ENCODE measurements at regions not wholly inside any gene's neighbourhood (a gene's known extent, or its start where the extent isn't known, plus 50 kb on each side); places are given as distances from the start of the nearest gene placed in this dataset.

- no peak overlapping the region for H3K27ac ChIP-seq (ENCODE audit: low read depth, low read length, severe bottlenecking)
- no CpG with 5 or more reads among the region's 3 CpGs for WGBS, 2 experiments (ENCODE audit: insufficient coverage in 2 of 2)
- no peaks in the 10 kb centered on the region for H3K9me3 ChIP-seq (ENCODE audit: control insufficient read depth, low read length)
- no peaks in the 10 kb centered on the region for H3K4me1 ChIP-seq (ENCODE audit: control insufficient read depth, insufficient read depth, low read length, poor library complexity, severe bottlenecking)
- no peaks in the 10 kb centered on the region for H3K36me3 ChIP-seq (ENCODE audit: control insufficient read depth, insufficient read depth, low read length)
- no peak overlapping the region for H3K4me3 ChIP-seq (ENCODE audit: extremely low read depth, insufficient read depth, low read length, poor library complexity, severe bottlenecking)
Measured at GRCh38 chr5:87101321-87101720, 166.4 kb upstream of the RASA1 start.

- Histone ChIP-seq H3K27ac (ENCODE audit: low read depth, low read length, severe bottlenecking) (no peak overlapping the region), H3K4me3 (ENCODE audit: extremely low read depth, insufficient read depth, low read length, poor library complexity, severe bottlenecking) (no peak overlapping the region), H3K9me3 (ENCODE audit: control insufficient read depth, low read length) (no peaks in the 10 kb centered on the region), H3K4me1 (ENCODE audit: control insufficient read depth, insufficient read depth, low read length, poor library complexity, severe bottlenecking) (no peaks in the 10 kb centered on the region), H3K36me3 (ENCODE audit: control insufficient read depth, insufficient read depth, low read length) (no peaks in the 10 kb centered on the region)
- no CpG with 5 or more reads among the region's 1 CpG for WGBS, 2 experiments (ENCODE audit: insufficient coverage in 2 of 2)
Measured at GRCh38 chr5:87102841-87103240, 164.8 kb upstream of the RASA1 start.

- Histone ChIP-seq H3K9me3 (ENCODE audit: control insufficient read depth, low read length) (no peaks in the 10 kb centered on the region), H3K27ac (ENCODE audit: low read depth, low read length, severe bottlenecking) (no peak overlapping the region), H3K36me3 (ENCODE audit: control insufficient read depth, insufficient read depth, low read length) (no peaks in the 10 kb centered on the region), H3K4me3 (ENCODE audit: extremely low read depth, insufficient read depth, low read length, poor library complexity, severe bottlenecking) (no peak overlapping the region), H3K4me1 (ENCODE audit: control insufficient read depth, insufficient read depth, low read length, poor library complexity, severe bottlenecking) (no peaks in the 10 kb centered on the region)
Measured at GRCh38 chr5:87103616-87104287, 163.9 kb upstream of the RASA1 start.

- Histone ChIP-seq H3K27ac (ENCODE audit: low read depth, low read length, severe bottlenecking) (no peak overlapping the region), H3K36me3 (ENCODE audit: control insufficient read depth, insufficient read depth, low read length) (no peaks in the 10 kb centered on the region), H3K4me1 (ENCODE audit: control insufficient read depth, insufficient read depth, low read length, poor library complexity, severe bottlenecking) (no peaks in the 10 kb centered on the region), H3K9me3 (ENCODE audit: control insufficient read depth, low read length) (no peaks in the 10 kb centered on the region), H3K4me3 (ENCODE audit: extremely low read depth, insufficient read depth, low read length, poor library complexity, severe bottlenecking) (no peak overlapping the region)
- 0% methylated on average over 1 of the region's 2 CpGs; no CpG with 5 or more reads in 1 of the 2 experiments for WGBS, 2 experiments (ENCODE audit: insufficient coverage in 2 of 2)
Measured at GRCh38 chr5:87105577-87105976, 162.1 kb upstream of the RASA1 start.

- H3K27ac ChIP-seq (ENCODE audit: low read depth, low read length, severe bottlenecking) = no peak overlapping the region
- H3K4me1 ChIP-seq (ENCODE audit: control insufficient read depth, insufficient read depth, low read length, poor library complexity, severe bottlenecking) = no peaks in the 10 kb centered on the region
- no peak overlapping the region for H3K4me3 ChIP-seq (ENCODE audit: extremely low read depth, insufficient read depth, low read length, poor library complexity, severe bottlenecking)
- H3K9me3 ChIP-seq (ENCODE audit: control insufficient read depth, low read length) = no peaks in the 10 kb centered on the region
- WGBS, 2 experiments (ENCODE audit: insufficient coverage in 2 of 2) = 71 to 100% methylated on average over 1 of the region's 2 CpGs
- H3K36me3 ChIP-seq (ENCODE audit: control insufficient read depth, insufficient read depth, low read length) = no peaks in the 10 kb centered on the region
Measured at GRCh38 chr5:87109746-87110145, 157.9 kb upstream of the RASA1 start.

- 89% methylated on average over 1 of the region's 2 CpGs; no CpG with 5 or more reads in 1 of the 2 experiments for WGBS, 2 experiments (ENCODE audit: insufficient coverage in 2 of 2)
Measured at GRCh38 chr5:87110721-87111120, 157.0 kb upstream of the RASA1 start.

GRCh38 chr5:87113861-87114260 lies 153.8 kb upstream of the RASA1 start:
- 77 to 85% methylated on average over 3 of the region's 3 CpGs for WGBS, 2 experiments (ENCODE audit: insufficient coverage in 2 of 2)

More at GRCh38 chr5:87110721-87111120, 157.0 kb upstream of the RASA1 start:
- Histone ChIP-seq H3K4me3 (ENCODE audit: extremely low read depth, insufficient read depth, low read length, poor library complexity, severe bottlenecking) (no peak overlapping the region), H3K36me3 (ENCODE audit: control insufficient read depth, insufficient read depth, low read length) (no peaks in the 10 kb centered on the region), H3K9me3 (ENCODE audit: control insufficient read depth, low read length) (no peaks in the 10 kb centered on the region), H3K27ac (ENCODE audit: low read depth, low read length, severe bottlenecking) (no peak overlapping the region), H3K4me1 (ENCODE audit: control insufficient read depth, insufficient read depth, low read length, poor library complexity, severe bottlenecking) (no peaks in the 10 kb centered on the region)

GRCh38 chr5:87114631-87115030 lies 153.1 kb upstream of the RASA1 start:
- 94% methylated on average over 3 to 4 of the region's 4 CpGs for WGBS, 2 experiments (ENCODE audit: insufficient coverage in 2 of 2)
- H3K36me3 ChIP-seq (ENCODE audit: control insufficient read depth, insufficient read depth, low read length) = no peaks in the 10 kb centered on the region
- no peaks in the 10 kb centered on the region for H3K4me1 ChIP-seq (ENCODE audit: control insufficient read depth, insufficient read depth, low read length, poor library complexity, severe bottlenecking)
- H3K9me3 ChIP-seq (ENCODE audit: control insufficient read depth, low read length) = no peaks in the 10 kb centered on the region
- H3K27ac ChIP-seq (ENCODE audit: low read depth, low read length, severe bottlenecking) = no peak overlapping the region
- no peak overlapping the region for H3K4me3 ChIP-seq (ENCODE audit: extremely low read depth, insufficient read depth, low read length, poor library complexity, severe bottlenecking)

More at GRCh38 chr5:87113861-87114260, 153.8 kb upstream of the RASA1 start:
- Histone ChIP-seq H3K4me1 (ENCODE audit: control insufficient read depth, insufficient read depth, low read length, poor library complexity, severe bottlenecking) (no peaks in the 10 kb centered on the region), H3K27ac (ENCODE audit: low read depth, low read length, severe bottlenecking) (no peak overlapping the region), H3K4me3 (ENCODE audit: extremely low read depth, insufficient read depth, low read length, poor library complexity, severe bottlenecking) (no peak overlapping the region), H3K36me3 (ENCODE audit: control insufficient read depth, insufficient read depth, low read length) (no peaks in the 10 kb centered on the region), H3K9me3 (ENCODE audit: control insufficient read depth, low read length) (no peaks in the 10 kb centered on the region)

GRCh38 chr5:87115839-87116364 lies 151.8 kb upstream of the RASA1 start:
- WGBS, 2 experiments (ENCODE audit: insufficient coverage in 2 of 2) = 90 to 100% methylated on average over 1 to 2 of the region's 3 CpGs
- H3K4me3 ChIP-seq (ENCODE audit: extremely low read depth, insufficient read depth, low read length, poor library complexity, severe bottlenecking) = no peak overlapping the region
- no peaks in the 10 kb centered on the region for H3K9me3 ChIP-seq (ENCODE audit: control insufficient read depth, low read length)
- no peaks in the 10 kb centered on the region for H3K36me3 ChIP-seq (ENCODE audit: control insufficient read depth, insufficient read depth, low read length)
- peaks cover 6% of the 10 kb centered on the region for H3K4me1 ChIP-seq (ENCODE audit: control insufficient read depth, insufficient read depth, low read length, poor library complexity, severe bottlenecking)
- H3K27ac ChIP-seq (ENCODE audit: low read depth, low read length, severe bottlenecking) = no peak overlapping the region

GRCh38 chr5:87116825-87117512 lies 150.7 kb upstream of the RASA1 start:
- Histone ChIP-seq H3K9me3 (ENCODE audit: control insufficient read depth, low read length) (no peaks in the 10 kb centered on the region), H3K27ac (ENCODE audit: low read depth, low read length, severe bottlenecking) (no peak overlapping the region)
- WGBS, 2 experiments (ENCODE audit: insufficient coverage in 2 of 2) = no CpG with 5 or more reads among the region's 2 CpGs

GRCh38 chr5:87119588-87119987 lies 148.1 kb upstream of the RASA1 start:
- WGBS, 2 experiments (ENCODE audit: insufficient coverage in 2 of 2) = 92 to 95% methylated on average over 3 of the region's 3 CpGs
- Histone ChIP-seq H3K4me3 (ENCODE audit: extremely low read depth, insufficient read depth, low read length, poor library complexity, severe bottlenecking) (no peak overlapping the region), H3K9me3 (ENCODE audit: control insufficient read depth, low read length) (no peaks in the 10 kb centered on the region), H3K36me3 (ENCODE audit: control insufficient read depth, insufficient read depth, low read length) (no peaks in the 10 kb centered on the region), H3K4me1 (ENCODE audit: control insufficient read depth, insufficient read depth, low read length, poor library complexity, severe bottlenecking) (peaks cover 15% of the 10 kb centered on the region), H3K27ac (ENCODE audit: low read depth, low read length, severe bottlenecking) (no peak overlapping the region)

More at GRCh38 chr5:87116825-87117512, 150.7 kb upstream of the RASA1 start:
- Histone ChIP-seq H3K4me3 (ENCODE audit: extremely low read depth, insufficient read depth, low read length, poor library complexity, severe bottlenecking) (no peak overlapping the region), H3K36me3 (ENCODE audit: control insufficient read depth, insufficient read depth, low read length) (no peaks in the 10 kb centered on the region), H3K4me1 (ENCODE audit: control insufficient read depth, insufficient read depth, low read length, poor library complexity, severe bottlenecking) (peaks cover 13% of the 10 kb centered on the region)

Measured in mesodermal cell (in vitro differentiated cells).